Adrenal gland (tissue), 9 donors: ENCODE measurements at regions not wholly inside any gene's neighbourhood (a gene's known extent, or its start where the extent isn't known, plus 50 kb on each side); places are given as distances from the start of the nearest gene placed in this dataset.

Experiments used
- DNase-seq, 7 donors: peaks; one replicate each; pipeline ENCODE4 v3.0.0-alpha.2; 2019 to 2020
- H3K27ac ChIP-seq, 5 donors: fragments of 200-600 bp; sonication (generic) in 4 of 5; 1 replicate in 3 of 5; 2 replicates in 2 of 5; pipeline versions ENCODE4 v1.5.1 to v1.8.0; 2016 to 2020; ENCODE audit warnings: mild to moderate bottlenecking in 1 of 5
- H3K27me3 ChIP-seq: fragments of 200-600 bp; 2 replicates; pipeline ENCODE4 v1.8.0; 2021
- H3K36me3 ChIP-seq, 2 donors: fragments of 200-600 bp; replicated peaks in 1 of 2; 1 replicate in 1 of 2; 2 replicates in 1 of 2; pipeline versions ENCODE4 v1.5.1 to v1.8.0; 2018 to 2022
- H3K4me1 ChIP-seq, 2 donors: fragments of 200-600 bp; replicated peaks in 1 of 2; 1 replicate in 1 of 2; 2 replicates in 1 of 2; pipeline versions ENCODE4 v1.5.1 to v1.8.0; 2018 to 2021
- H3K4me3 ChIP-seq, 4 donors: fragments of 200-600 bp; sonication (generic) in 3 of 4; one replicate each; pipeline ENCODE4 v1.5.1; 2016 to 2018
- H3K9me3 ChIP-seq, 3 donors: fragments of 200-600 bp; sonication (generic) in 1 of 3; replicated peaks in 1 of 3; 1 replicate in 2 of 3; 2 replicates in 1 of 3; pipeline versions ENCODE4 v1.5.1 to v1.8.0; 2016 to 2021
- CTCF ChIP-seq, 6 experiments: fragments of 450-650 bp in 4 of 6; fragments of 200-600 bp in 2 of 6; sonication (generic) in 1 of 6; IDR thresholded peaks; 1 replicate in 5 of 6; 2 replicates in 1 of 6; pipeline versions ENCODE4 v1.5.1 to v1.8.0; 2016 to 2021; ENCODE audit warnings: antibody characterized with exemption in 6 of 6, mild to moderate bottlenecking in 2 of 6, moderate library complexity in 1 of 6
- POLR2A ChIP-seq, 2 donors: fragments of 450-650 bp; IDR thresholded peaks; one replicate each; pipeline ENCODE4 v1.6.1; 2017; ENCODE audit warnings: antibody characterized with exemption in 2 of 2, mild to moderate bottlenecking in 2 of 2, moderate library complexity in 1 of 2
- WGBS, 4 donors: extraction: QIAGEN DNeasy Blood & Tissue Kit in 2 of 4; methylation state at CpG; one replicate each; pipeline versions ENCODE4 v1.1.5 to v1.1.7; 2013 to 2017; 5-methylcytosine and 5-hydroxymethylcytosine counted together
- intact Hi-C, 2 donors: fragments of 100-400 bp; cut with DNase I; formaldehyde crosslinking; loops; one replicate each; pipeline versions ENCODE4 v1.14.1 to v1.15.0; 2022 to 2023
- donor health status: healthy with polysubstance abuse.
- donor health status: Bipolar disorder and iron deficiency.
- donor health status: DM: yes; HTN: yes; CAD: no.
- donor health status: DM: no; HTN: no; CAD: no.
- donor health status: DM: no; HTN: no; CAD: no.

GRCh38 chr15:66981771-66982170, 83.6 kb upstream of the SMAD3 start:
- 27 to 48% (median 42%) methylated on average over 4 to 6 of the region's 6 CpGs for WGBS, 4 donors
- Histone ChIP-seq H3K4me3 (no peak overlapping the region), H3K4me1 (no peaks in the 10 kb centered on the region), H3K27me3 (no peaks in the 10 kb centered on the region), H3K36me3 (no peaks in the 10 kb centered on the region), H3K9me3 (no peaks in the 10 kb centered on the region), H3K27ac (no peak overlapping the region)
- TF ChIP-seq POLR2A (IDR thresholded peaks at IDR 0.05) (no peak), CTCF (IDR thresholded peaks at IDR 0.05) (no peak)
- DNase-seq = no peak
- intact Hi-C loops = no loop called here

- TF ChIP-seq POLR2A (IDR thresholded peaks at IDR 0.05) (no peak), CTCF (IDR thresholded peaks at IDR 0.05) (no peak)
- Histone ChIP-seq H3K4me1 (no peaks in the 10 kb centered on the region), H3K4me3 (no peak overlapping the region), H3K27me3 (no peaks in the 10 kb centered on the region), H3K27ac (no peak overlapping the region), H3K36me3 (no peaks in the 10 kb centered on the region), H3K9me3 (no peaks in the 10 kb centered on the region)
- 86 to 98% (median 93%) methylated on average over 4 of the region's 4 CpGs for WGBS, 4 donors
- DNase-seq = no peak
- intact Hi-C loops = no loop called here
These were observed 83.2 kb upstream of the SMAD3 start for GRCh38 chr15:66982250-66982649.

GRCh38 chr15:66982816-66983215, 82.6 kb upstream of the SMAD3 start:
- DNase-seq = no peak
- Histone ChIP-seq H3K27ac (no peak overlapping the region), H3K36me3 (no peaks in the 10 kb centered on the region), H3K9me3 (no peaks in the 10 kb centered on the region), H3K4me3 (no peak overlapping the region), H3K4me1 (no peaks in the 10 kb centered on the region), H3K27me3 (no peaks in the 10 kb centered on the region)
- no peak for TF ChIP-seq CTCF (IDR thresholded peaks at IDR 0.05)
- no peak for TF ChIP-seq POLR2A (IDR thresholded peaks at IDR 0.05)
- intact Hi-C loops = no loop called here

- 82 to 89% (median 85%) methylated on average over 6 to 8 of the region's 8 CpGs for WGBS, 4 donors
- intact Hi-C loops = no loop called here
- no peak for DNase-seq
- H3K9me3 ChIP-seq = no peaks in the 10 kb centered on the region
- no peaks in the 10 kb centered on the region for H3K27me3 ChIP-seq
- no peak overlapping the region for H3K27ac ChIP-seq
- no peaks in the 10 kb centered on the region for H3K36me3 ChIP-seq
- no peak overlapping the region for H3K4me3 ChIP-seq
- TF ChIP-seq POLR2A (IDR thresholded peaks at IDR 0.05) (no peak), CTCF (IDR thresholded peaks at IDR 0.05) (no peak)
- H3K4me1 ChIP-seq = no peaks in the 10 kb centered on the region
These were observed 79.7 kb upstream of the SMAD3 start for GRCh38 chr15:66985653-66986052.
